SU-DHL-6 (cell line): ENCODE measurements at regions not wholly inside any gene's neighbourhood (a gene's known extent, or its start where the extent isn't known, plus 50 kb on each side); places are given as distances from the start of the nearest gene placed in this dataset.

Experiments used
- CTCF ChIP-seq: fragments of 200-600 bp; sonication (generic); IDR thresholded peaks from one replicate; pipeline ENCODE4 v1.5.1; 2017; ENCODE audit warnings: antibody characterized with exemption, mild to moderate bottlenecking, low read length, moderate library complexity; ENCODE audit not compliant: insufficient read depth, poor library complexity, severe bottlenecking
- EZH2phosphoT487 ChIP-seq: fragments of 200-600 bp; sonication (generic), shearing (Covaris generic); conservative IDR thresholded peaks from 2 replicates; pipeline ENCODE4 v1.6.1; 2018; ENCODE audit warnings: mild to moderate bottlenecking, antibody characterized with exemption, low read length, moderate library complexity, mixed read lengths

- TF ChIP-seq CTCF (no peak), EZH2phosphoT487 (no peak)
Observed at GRCh38 chr4:16293210-16293838, 67.1 kb upstream of the TAPT1 start.
